Uterus (tissue), 2 donors: ENCODE measurements at regions not wholly inside any gene's neighbourhood (a gene's known extent, or its start where the extent isn't known, plus 50 kb on each side); places are given as distances from the start of the nearest gene placed in this dataset.

Experiments
- POLR2A ChIP-seq, 2 donors: fragments of 450-650 bp; IDR thresholded peaks; one replicate each; pipeline ENCODE4 v1.6.1; 2016; ENCODE audit warnings: antibody characterized with exemption in 2 of 2, mild to moderate bottlenecking in 1 of 2, moderate library complexity in 1 of 2
- TF ChIP-seq, protein P1 (sequence below), 4 experiments: fragments of 200-600 bp in 2 of 4; fragments of 450-650 bp in 2 of 4; sonication (generic) in 2 of 4; IDR thresholded peaks; one replicate each; pipeline ENCODE4 v1.5.1; 2016 to 2019; ENCODE audit warnings: antibody characterized with exemption in 4 of 4, mild to moderate bottlenecking in 2 of 4, moderate library complexity in 1 of 4

- TF ChIP-seq, protein P1, sequence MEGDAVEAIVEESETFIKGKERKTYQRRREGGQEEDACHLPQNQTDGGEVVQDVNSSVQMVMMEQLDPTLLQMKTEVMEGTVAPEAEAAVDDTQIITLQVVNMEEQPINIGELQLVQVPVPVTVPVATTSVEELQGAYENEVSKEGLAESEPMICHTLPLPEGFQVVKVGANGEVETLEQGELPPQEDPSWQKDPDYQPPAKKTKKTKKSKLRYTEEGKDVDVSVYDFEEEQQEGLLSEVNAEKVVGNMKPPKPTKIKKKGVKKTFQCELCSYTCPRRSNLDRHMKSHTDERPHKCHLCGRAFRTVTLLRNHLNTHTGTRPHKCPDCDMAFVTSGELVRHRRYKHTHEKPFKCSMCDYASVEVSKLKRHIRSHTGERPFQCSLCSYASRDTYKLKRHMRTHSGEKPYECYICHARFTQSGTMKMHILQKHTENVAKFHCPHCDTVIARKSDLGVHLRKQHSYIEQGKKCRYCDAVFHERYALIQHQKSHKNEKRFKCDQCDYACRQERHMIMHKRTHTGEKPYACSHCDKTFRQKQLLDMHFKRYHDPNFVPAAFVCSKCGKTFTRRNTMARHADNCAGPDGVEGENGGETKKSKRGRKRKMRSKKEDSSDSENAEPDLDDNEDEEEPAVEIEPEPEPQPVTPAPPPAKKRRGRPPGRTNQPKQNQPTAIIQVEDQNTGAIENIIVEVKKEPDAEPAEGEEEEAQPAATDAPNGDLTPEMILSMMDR (IDR thresholded peaks at IDR 0.05), result no peak
- TF ChIP-seq POLR2A (IDR thresholded peaks at IDR 0.05), result no peak
These were observed 120.9 kb upstream of the ZNF804B start for GRCh38 chr7:88638583-88638982.
